ENCODE measurements at regions not wholly inside any gene's neighbourhood (a gene's known extent, or its start where the extent isn't known, plus 50 kb on each side); places are given as distances from the start of the nearest gene placed in this dataset.

GRCh38 chr4:59869559-59869958, 1330.6 kb upstream of the ADGRL3 start:
- Mint-ChIP-seq H3K4me1 (no peaks in the 10 kb centered on the region), H3K27ac (no peak overlapping the region), H3K9me3 (no peaks in the 10 kb centered on the region), H3K4me3 (no peak overlapping the region), H3K36me3 (no peaks in the 10 kb centered on the region), H3K27me3 (ENCODE audit: low read depth) (no peaks in the 10 kb centered on the region)
- no peak for TF ChIP-seq RORB (CRISPR knock-in tag; IDR thresholded peaks at IDR 0.05)
- no peak for TF ChIP-seq SP1 (CRISPR knock-in tag; conservative IDR thresholded peaks at IDR 0.05)
- TF ChIP-seq ZNF423 (CRISPR knock-in tag; IDR thresholded peaks at IDR 0.05) = no peak
- ChIA-PET CTCF (no interaction called here), POLR2A (no interaction called here)
- DNase-seq (ENCODE audit: low spot score) (no peak), ATAC-seq (no peak)

- no peak for ATAC-seq
- H3K4me1 Mint-ChIP-seq = no peaks in the 10 kb centered on the region
- DNase-seq (ENCODE audit: low spot score) = no peak
- no peaks in the 10 kb centered on the region for H3K36me3 Mint-ChIP-seq
- CTCF ChIA-PET = no interaction called here
- H3K27ac Mint-ChIP-seq = no peak overlapping the region
- H3K27me3 Mint-ChIP-seq (ENCODE audit: low read depth) = no peaks in the 10 kb centered on the region
- H3K9me3 Mint-ChIP-seq = peaks cover 10% of the 10 kb centered on the region
- TF ChIP-seq ZNF219 (CRISPR knock-in tag; IDR thresholded peaks at IDR 0.05; ENCODE audit: borderline replicate concordance) (no peak), ZNF281 (CRISPR knock-in tag; IDR thresholded peaks at IDR 0.05) (no peak), ZNF396 (CRISPR knock-in tag; IDR thresholded peaks at IDR 0.05; ENCODE audit: borderline replicate concordance) (no peak), ZBTB21 (CRISPR knock-in tag; IDR thresholded peaks at IDR 0.05; ENCODE audit: borderline replicate concordance) (no peak), ZBTB43 (CRISPR knock-in tag; IDR thresholded peaks at IDR 0.05) (no peak), GABPB1 (CRISPR knock-in tag; IDR thresholded peaks at IDR 0.05) (no peak), ARID4B (CRISPR knock-in tag; IDR thresholded peaks at IDR 0.05; ENCODE audit: borderline replicate concordance) (no peak)
- POLR2A ChIA-PET = no interaction called here
- no peak overlapping the region for H3K4me3 Mint-ChIP-seq
Observed at GRCh38 chr4:59881632-59882031, 1318.5 kb upstream of the ADGRL3 start.

- ChIA-PET POLR2A (no interaction called here), CTCF (no interaction called here)
- H3K36me3 Mint-ChIP-seq = no peaks in the 10 kb centered on the region
- H3K27ac Mint-ChIP-seq = no peak overlapping the region
- TF ChIP-seq ELF4 (CRISPR knock-in tag; IDR thresholded peaks at IDR 0.05; ENCODE audit: low read depth) (no peak), MXD4 (CRISPR knock-in tag; IDR thresholded peaks at IDR 0.05; ENCODE audit: borderline replicate concordance) (no peak), ZNF512 (CRISPR knock-in tag; IDR thresholded peaks at IDR 0.05; ENCODE audit: borderline replicate concordance) (no peak)
- peaks cover 7% of the 10 kb centered on the region for H3K9me3 Mint-ChIP-seq
- peaks cover 14% of the 10 kb centered on the region for H3K4me1 Mint-ChIP-seq
- ATAC-seq = peak; percentile 71
- no peaks in the 10 kb centered on the region for H3K27me3 Mint-ChIP-seq (ENCODE audit: low read depth)
- no peak for DNase-seq (ENCODE audit: low spot score)
- H3K4me3 Mint-ChIP-seq = no peak overlapping the region
Observed at GRCh38 chr4:59904331-59904730, 1295.8 kb upstream of the ADGRL3 start.

Data from WTC11 (cell line).